Spleen (tissue), 7 donors: ENCODE measurements at regions not wholly inside any gene's neighbourhood (a gene's known extent, or its start where the extent isn't known, plus 50 kb on each side); places are given as distances from the start of the nearest gene placed in this dataset.

Experiments
- CTCF ChIP-seq, 11 experiments: fragments of 200-600 bp in 7 of 11; fragments of 450-650 bp in 4 of 11; sonication (generic) in 4 of 11; IDR thresholded peaks in 8 of 11; conservative IDR thresholded peaks in 3 of 11; 1 replicate in 7 of 11; 2 replicates in 4 of 11; pipeline versions ENCODE4 v1.4.0 to v1.8.0; 2016 to 2021; ENCODE audit warnings: antibody characterized with exemption in 11 of 11, inconsistent platforms in 4 of 11, mild to moderate bottlenecking in 1 of 11
- POLR2A ChIP-seq, 3 donors: fragments of 450-650 bp; IDR thresholded peaks; one replicate each; pipeline ENCODE4 v1.5.1; 2017; ENCODE audit warnings: antibody characterized with exemption in 3 of 3, mild to moderate bottlenecking in 1 of 3
- donor health status: DM: no; HTN: no; CAD: no; lungs with moderate emphysema.
- donor health status: DM: no; HTN: no; CAD: no.
- donor health status: DM: no; HTN: no; CAD: no.

GRCh38 chr18:50475538-50476193, 84.2 kb upstream of the MAPK4 start:
- TF ChIP-seq POLR2A (IDR thresholded peaks at IDR 0.05) (no peak), CTCF (IDR thresholded peaks at IDR 0.05 in 8 of 11, conservative IDR thresholded peaks at IDR 0.05 in 3 of 11) (no peak)
